ENCODE measurements at regions not wholly inside any gene's neighbourhood (a gene's known extent, or its start where the extent isn't known, plus 50 kb on each side); places are given as distances from the start of the nearest gene placed in this dataset.

GRCh38 chr2:172246649-172247048, 143.9 kb upstream of the DLX2 start:
- TF ChIP-seq EZH2 (IDR thresholded peaks at IDR 0.05; ENCODE audit: borderline replicate concordance, low read depth, low read length, poor library complexity, severe bottlenecking) (no peak), CTCF (conservative IDR thresholded peaks at IDR 0.05; ENCODE audit: low read depth, low read length) (no peak)
